ENCODE measurements at regions not wholly inside any gene's neighbourhood (a gene's known extent, or its start where the extent isn't known, plus 50 kb on each side); places are given as distances from the start of the nearest gene placed in this dataset.

DNA sequence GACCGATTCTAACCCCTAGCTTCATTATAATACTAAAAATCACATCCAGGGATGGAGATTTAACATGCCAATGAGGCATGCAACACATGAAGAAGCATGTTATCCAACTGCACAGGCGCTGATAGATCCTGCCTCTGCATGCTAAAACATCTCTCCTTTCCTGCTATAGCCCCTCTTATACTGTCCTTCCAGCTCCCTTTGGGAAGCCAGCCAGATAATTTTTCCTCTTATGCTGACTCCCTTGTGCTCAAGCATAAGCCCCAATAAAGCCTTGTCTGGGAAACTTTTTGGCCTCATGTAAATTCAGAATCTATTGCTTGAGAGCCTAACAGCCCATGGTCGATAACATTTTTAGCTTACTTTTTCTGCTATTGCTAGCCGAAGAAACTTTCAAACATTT is 404.3 kb downstream of the EPM2A start:
- Mint-ChIP-seq H3K36me3 (no peaks in the 10 kb centered on the region), H3K27ac (no peak overlapping the region), H3K27me3 (ENCODE audit: low read depth) (no peaks in the 10 kb centered on the region), H3K9me3 (no peaks in the 10 kb centered on the region), H3K4me1 (peaks cover 7% of the 10 kb centered on the region), H3K4me3 (no peak overlapping the region)
- CTCF ChIA-PET, result no interaction called here
- no peak for TF ChIP-seq ZNF138 (CRISPR knock-in tag; conservative IDR thresholded peaks at IDR 0.05)
- TF ChIP-seq, protein P1, sequence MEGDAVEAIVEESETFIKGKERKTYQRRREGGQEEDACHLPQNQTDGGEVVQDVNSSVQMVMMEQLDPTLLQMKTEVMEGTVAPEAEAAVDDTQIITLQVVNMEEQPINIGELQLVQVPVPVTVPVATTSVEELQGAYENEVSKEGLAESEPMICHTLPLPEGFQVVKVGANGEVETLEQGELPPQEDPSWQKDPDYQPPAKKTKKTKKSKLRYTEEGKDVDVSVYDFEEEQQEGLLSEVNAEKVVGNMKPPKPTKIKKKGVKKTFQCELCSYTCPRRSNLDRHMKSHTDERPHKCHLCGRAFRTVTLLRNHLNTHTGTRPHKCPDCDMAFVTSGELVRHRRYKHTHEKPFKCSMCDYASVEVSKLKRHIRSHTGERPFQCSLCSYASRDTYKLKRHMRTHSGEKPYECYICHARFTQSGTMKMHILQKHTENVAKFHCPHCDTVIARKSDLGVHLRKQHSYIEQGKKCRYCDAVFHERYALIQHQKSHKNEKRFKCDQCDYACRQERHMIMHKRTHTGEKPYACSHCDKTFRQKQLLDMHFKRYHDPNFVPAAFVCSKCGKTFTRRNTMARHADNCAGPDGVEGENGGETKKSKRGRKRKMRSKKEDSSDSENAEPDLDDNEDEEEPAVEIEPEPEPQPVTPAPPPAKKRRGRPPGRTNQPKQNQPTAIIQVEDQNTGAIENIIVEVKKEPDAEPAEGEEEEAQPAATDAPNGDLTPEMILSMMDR (IDR thresholded peaks at IDR 0.05), result no peak
- no peak for TF ChIP-seq ZNF396 (CRISPR knock-in tag; IDR thresholded peaks at IDR 0.05; ENCODE audit: borderline replicate concordance)
- TF ChIP-seq, protein P2, sequence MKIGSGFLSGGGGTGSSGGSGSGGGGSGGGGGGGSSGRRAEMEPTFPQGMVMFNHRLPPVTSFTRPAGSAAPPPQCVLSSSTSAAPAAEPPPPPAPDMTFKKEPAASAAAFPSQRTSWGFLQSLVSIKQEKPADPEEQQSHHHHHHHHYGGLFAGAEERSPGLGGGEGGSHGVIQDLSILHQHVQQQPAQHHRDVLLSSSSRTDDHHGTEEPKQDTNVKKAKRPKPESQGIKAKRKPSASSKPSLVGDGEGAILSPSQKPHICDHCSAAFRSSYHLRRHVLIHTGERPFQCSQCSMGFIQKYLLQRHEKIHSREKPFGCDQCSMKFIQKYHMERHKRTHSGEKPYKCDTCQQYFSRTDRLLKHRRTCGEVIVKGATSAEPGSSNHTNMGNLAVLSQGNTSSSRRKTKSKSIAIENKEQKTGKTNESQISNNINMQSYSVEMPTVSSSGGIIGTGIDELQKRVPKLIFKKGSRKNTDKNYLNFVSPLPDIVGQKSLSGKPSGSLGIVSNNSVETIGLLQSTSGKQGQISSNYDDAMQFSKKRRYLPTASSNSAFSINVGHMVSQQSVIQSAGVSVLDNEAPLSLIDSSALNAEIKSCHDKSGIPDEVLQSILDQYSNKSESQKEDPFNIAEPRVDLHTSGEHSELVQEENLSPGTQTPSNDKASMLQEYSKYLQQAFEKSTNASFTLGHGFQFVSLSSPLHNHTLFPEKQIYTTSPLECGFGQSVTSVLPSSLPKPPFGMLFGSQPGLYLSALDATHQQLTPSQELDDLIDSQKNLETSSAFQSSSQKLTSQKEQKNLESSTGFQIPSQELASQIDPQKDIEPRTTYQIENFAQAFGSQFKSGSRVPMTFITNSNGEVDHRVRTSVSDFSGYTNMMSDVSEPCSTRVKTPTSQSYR (CRISPR knock-in tag; IDR thresholded peaks at IDR 0.05), result no peak
- no peak for TF ChIP-seq SMAD3 (CRISPR knock-in tag; IDR thresholded peaks at IDR 0.05; ENCODE audit: borderline replicate concordance)
- TF ChIP-seq ELF4 (CRISPR knock-in tag; IDR thresholded peaks at IDR 0.05; ENCODE audit: low read depth), result no peak
- TF ChIP-seq, protein P3, sequence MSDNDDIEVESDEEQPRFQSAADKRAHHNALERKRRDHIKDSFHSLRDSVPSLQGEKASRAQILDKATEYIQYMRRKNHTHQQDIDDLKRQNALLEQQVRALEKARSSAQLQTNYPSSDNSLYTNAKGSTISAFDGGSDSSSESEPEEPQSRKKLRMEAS (CRISPR knock-in tag; IDR thresholded peaks at IDR 0.05), result no peak
- no peak for TF ChIP-seq SP1 (CRISPR knock-in tag; conservative IDR thresholded peaks at IDR 0.05)
- TF ChIP-seq, protein P4, sequence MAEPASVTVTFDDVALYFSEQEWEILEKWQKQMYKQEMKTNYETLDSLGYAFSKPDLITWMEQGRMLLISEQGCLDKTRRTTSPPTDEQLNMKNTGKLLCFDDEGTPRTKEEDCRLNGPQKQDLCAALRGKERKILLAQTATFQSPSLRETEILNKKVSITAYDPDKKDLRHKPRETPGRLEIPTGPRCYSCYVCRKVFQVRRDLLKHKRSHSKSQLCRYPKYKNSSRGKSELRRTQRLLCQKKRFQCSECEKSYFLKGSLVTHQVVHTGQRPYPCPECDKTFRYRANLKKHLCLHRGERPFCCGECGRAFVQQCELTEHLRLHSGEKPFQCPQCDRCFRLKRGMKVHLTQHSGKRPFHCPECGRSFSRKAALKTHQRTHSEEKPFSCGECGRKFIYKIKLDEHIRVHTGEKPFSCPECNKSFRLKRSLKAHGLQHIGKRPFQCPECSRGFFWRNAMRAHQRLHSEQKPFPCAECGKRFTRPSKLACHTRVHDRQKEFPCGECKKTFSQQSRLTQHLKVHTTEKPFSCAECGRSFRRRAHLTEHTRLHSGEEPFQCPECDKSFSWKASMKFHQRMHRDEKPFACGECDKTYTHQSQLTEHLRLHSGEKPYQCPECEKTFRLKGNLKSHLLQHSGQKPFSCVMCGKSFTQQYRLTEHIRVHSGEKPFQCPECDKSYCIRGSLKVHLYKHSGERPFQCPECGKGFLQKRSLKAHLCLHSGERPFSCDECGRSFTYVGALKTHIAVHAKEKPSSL (CRISPR knock-in tag; conservative IDR thresholded peaks at IDR 0.05), result no peak
- TF ChIP-seq NFATC4 (CRISPR knock-in tag; IDR thresholded peaks at IDR 0.05), result no peak
- TF ChIP-seq TCF7 (CRISPR knock-in tag; IDR thresholded peaks at IDR 0.05; ENCODE audit: low read depth), result no peak
- no peak for TF ChIP-seq HMGA2 (CRISPR knock-in tag; IDR thresholded peaks at IDR 0.05)
- TF ChIP-seq, protein P5, sequence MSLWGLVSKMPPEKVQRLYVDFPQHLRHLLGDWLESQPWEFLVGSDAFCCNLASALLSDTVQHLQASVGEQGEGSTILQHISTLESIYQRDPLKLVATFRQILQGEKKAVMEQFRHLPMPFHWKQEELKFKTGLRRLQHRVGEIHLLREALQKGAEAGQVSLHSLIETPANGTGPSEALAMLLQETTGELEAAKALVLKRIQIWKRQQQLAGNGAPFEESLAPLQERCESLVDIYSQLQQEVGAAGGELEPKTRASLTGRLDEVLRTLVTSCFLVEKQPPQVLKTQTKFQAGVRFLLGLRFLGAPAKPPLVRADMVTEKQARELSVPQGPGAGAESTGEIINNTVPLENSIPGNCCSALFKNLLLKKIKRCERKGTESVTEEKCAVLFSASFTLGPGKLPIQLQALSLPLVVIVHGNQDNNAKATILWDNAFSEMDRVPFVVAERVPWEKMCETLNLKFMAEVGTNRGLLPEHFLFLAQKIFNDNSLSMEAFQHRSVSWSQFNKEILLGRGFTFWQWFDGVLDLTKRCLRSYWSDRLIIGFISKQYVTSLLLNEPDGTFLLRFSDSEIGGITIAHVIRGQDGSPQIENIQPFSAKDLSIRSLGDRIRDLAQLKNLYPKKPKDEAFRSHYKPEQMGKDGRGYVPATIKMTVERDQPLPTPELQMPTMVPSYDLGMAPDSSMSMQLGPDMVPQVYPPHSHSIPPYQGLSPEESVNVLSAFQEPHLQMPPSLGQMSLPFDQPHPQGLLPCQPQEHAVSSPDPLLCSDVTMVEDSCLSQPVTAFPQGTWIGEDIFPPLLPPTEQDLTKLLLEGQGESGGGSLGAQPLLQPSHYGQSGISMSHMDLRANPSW (CRISPR knock-in tag; conservative IDR thresholded peaks at IDR 0.05; ENCODE audit: low read depth), result no peak
- ATAC-seq (no peak), DNase-seq (ENCODE audit: low spot score) (no peak)
- POLR2A ChIA-PET, result no interaction called here

DNA sequence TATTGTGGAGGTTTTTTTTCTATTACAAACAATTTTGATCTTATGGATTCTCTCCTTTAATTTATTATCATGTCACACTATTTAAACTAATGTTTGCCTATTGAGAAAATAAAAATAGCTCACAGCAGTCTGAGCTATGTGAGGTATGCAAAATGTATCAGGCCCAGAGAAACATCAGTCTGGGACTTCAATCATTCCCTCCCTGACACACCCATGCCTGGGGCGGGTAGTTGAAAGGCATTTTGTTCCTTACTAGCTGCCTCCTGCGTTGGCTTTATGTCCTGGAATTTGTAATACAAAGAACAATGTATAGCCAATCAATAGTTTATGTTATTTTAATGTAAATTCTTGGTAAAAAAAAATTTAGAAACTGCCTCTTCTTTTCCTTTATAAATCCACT is 403.3 kb downstream of the EPM2A start:
- DNase-seq (ENCODE audit: low spot score) (peak; percentile 17), ATAC-seq (peak; percentile 70)
- ChIA-PET CTCF (interaction anchor here (0.5 kb wide), 1 partner anchor 93 kb away, joined by 5 read pairs; no protein-coding TSS in a partner anchor), POLR2A (no interaction called here)
- no peak overlapping the region for H3K27ac Mint-ChIP-seq
- H3K4me1 Mint-ChIP-seq, result peaks cover 7% of the 10 kb centered on the region
- no peaks in the 10 kb centered on the region for H3K27me3 Mint-ChIP-seq (ENCODE audit: low read depth)
- H3K36me3 Mint-ChIP-seq, result no peaks in the 10 kb centered on the region
- H3K9me3 Mint-ChIP-seq, result no peaks in the 10 kb centered on the region
- no peak overlapping the region for H3K4me3 Mint-ChIP-seq
- TF ChIP-seq, protein P4 (CRISPR knock-in tag; conservative IDR thresholded peaks at IDR 0.05), result no peak
- TF ChIP-seq TEAD4 (CRISPR knock-in tag; IDR thresholded peaks at IDR 0.05) (no peak), ZNF121 (CRISPR knock-in tag; IDR thresholded peaks at IDR 0.05) (no peak), NR3C1 (CRISPR knock-in tag; conservative IDR thresholded peaks at IDR 0.05; ENCODE audit: low read depth) (no peak), ELF4 (CRISPR knock-in tag; IDR thresholded peaks at IDR 0.05; ENCODE audit: low read depth) (no peak), CREM (CRISPR knock-in tag; IDR thresholded peaks at IDR 0.05) (no peak), TCF7 (CRISPR knock-in tag; IDR thresholded peaks at IDR 0.05; ENCODE audit: low read depth) (no peak)
- TF ChIP-seq, protein P6, sequence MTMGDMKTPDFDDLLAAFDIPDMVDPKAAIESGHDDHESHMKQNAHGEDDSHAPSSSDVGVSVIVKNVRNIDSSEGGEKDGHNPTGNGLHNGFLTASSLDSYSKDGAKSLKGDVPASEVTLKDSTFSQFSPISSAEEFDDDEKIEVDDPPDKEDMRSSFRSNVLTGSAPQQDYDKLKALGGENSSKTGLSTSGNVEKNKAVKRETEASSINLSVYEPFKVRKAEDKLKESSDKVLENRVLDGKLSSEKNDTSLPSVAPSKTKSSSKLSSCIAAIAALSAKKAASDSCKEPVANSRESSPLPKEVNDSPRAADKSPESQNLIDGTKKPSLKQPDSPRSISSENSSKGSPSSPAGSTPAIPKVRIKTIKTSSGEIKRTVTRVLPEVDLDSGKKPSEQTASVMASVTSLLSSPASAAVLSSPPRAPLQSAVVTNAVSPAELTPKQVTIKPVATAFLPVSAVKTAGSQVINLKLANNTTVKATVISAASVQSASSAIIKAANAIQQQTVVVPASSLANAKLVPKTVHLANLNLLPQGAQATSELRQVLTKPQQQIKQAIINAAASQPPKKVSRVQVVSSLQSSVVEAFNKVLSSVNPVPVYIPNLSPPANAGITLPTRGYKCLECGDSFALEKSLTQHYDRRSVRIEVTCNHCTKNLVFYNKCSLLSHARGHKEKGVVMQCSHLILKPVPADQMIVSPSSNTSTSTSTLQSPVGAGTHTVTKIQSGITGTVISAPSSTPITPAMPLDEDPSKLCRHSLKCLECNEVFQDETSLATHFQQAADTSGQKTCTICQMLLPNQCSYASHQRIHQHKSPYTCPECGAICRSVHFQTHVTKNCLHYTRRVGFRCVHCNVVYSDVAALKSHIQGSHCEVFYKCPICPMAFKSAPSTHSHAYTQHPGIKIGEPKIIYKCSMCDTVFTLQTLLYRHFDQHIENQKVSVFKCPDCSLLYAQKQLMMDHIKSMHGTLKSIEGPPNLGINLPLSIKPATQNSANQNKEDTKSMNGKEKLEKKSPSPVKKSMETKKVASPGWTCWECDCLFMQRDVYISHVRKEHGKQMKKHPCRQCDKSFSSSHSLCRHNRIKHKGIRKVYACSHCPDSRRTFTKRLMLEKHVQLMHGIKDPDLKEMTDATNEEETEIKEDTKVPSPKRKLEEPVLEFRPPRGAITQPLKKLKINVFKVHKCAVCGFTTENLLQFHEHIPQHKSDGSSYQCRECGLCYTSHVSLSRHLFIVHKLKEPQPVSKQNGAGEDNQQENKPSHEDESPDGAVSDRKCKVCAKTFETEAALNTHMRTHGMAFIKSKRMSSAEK (CRISPR knock-in tag; IDR thresholded peaks at IDR 0.05; ENCODE audit: borderline replicate concordance), result no peak

All from WTC11 (cell line).